Panc1 (cell line): ENCODE measurements at regions not wholly inside any gene's neighbourhood (a gene's known extent, or its start where the extent isn't known, plus 50 kb on each side); places are given as distances from the start of the nearest gene placed in this dataset.

Source experiments
- CTCF ChIP-seq: fragments of 450-650 bp; IDR thresholded peaks from 2 replicates; pipeline ENCODE4 v1.5.1; 2017; ENCODE audit warnings: mild to moderate bottlenecking
- POLR2AphosphoS5 ChIP-seq: IDR thresholded peaks from 2 replicates; pipeline ENCODE4 v1.6.1; 2012; ENCODE audit warnings: mild to moderate bottlenecking, low read depth, low read length, moderate library complexity
- REST ChIP-seq, 2 experiments: IDR thresholded peaks; 2 replicates each; pipeline ENCODE4 v1.6.1; 2011 to 2012; ENCODE audit warnings: low read depth in 2 of 2, control low read depth in 1 of 2, low read length in 1 of 2, mild to moderate bottlenecking in 1 of 2, moderate library complexity in 1 of 2; ENCODE audit not compliant: insufficient read depth in 1 of 2
- SIN3A ChIP-seq: IDR thresholded peaks from 2 replicates; pipeline ENCODE4 v1.6.1; 2012; ENCODE audit warnings: low read depth, mild to moderate bottlenecking, low read length, moderate library complexity, borderline replicate concordance; ENCODE audit not compliant: insufficient read depth
- TCF7L2 ChIP-seq: IDR thresholded peaks from 2 replicates; pipeline ENCODE4 v1.6.1; 2011; ENCODE audit warnings: mild to moderate bottlenecking, low read depth, low read length, inconsistent platforms

GRCh38 chr10:11401264-11402235 lies 209.9 kb downstream of the USP6NL start:
- TF ChIP-seq CTCF (no peak), TCF7L2 (no peak), POLR2AphosphoS5 (no peak), REST (IDR thresholded peaks at IDR 0.05; ENCODE audit: insufficient read depth in 1 of 2, low read depth in 2 of 2, low read length in 1 of 2) (no peak), SIN3A (no peak)
